Middle frontal gyrus (tissue), 1 donor: ENCODE measurements at regions not wholly inside any gene's neighbourhood (a gene's known extent, or its start where the extent isn't known, plus 50 kb on each side); places are given as distances from the start of the nearest gene placed in this dataset.

ENCODE experiments used
- DNase-seq: peaks from one replicate; pipeline ENCODE4 v3.0.0-alpha.2; 2015; ENCODE audit warnings: low spot score; ENCODE audit errors: extremely low spot score

GRCh38 chr12:61857968-61858367 lies 402.2 kb upstream of the USP15 start:
- DNase-seq: no peak

- no peak for DNase-seq
These were observed 399.8 kb upstream of the USP15 start for GRCh38 chr12:61860451-61860850.

- no peak for DNase-seq
These were observed 397.2 kb upstream of the USP15 start for GRCh38 chr12:61862986-61863385.

- DNase-seq: no peak
These were observed 396.4 kb upstream of the USP15 start for GRCh38 chr12:61863811-61864210.

GRCh38 chr12:61869796-61870195 lies 390.4 kb upstream of the USP15 start:
- DNase-seq: no peak

- no peak for DNase-seq
These were observed 389.3 kb upstream of the USP15 start for GRCh38 chr12:61870658-61871484.

- DNase-seq: no peak
These were observed 388.8 kb upstream of the USP15 start for GRCh38 chr12:61871485-61871810.

- DNase-seq: no peak
These were observed 381.0 kb upstream of the USP15 start for GRCh38 chr12:61879229-61879628.

- no peak for DNase-seq
These were observed 380.0 kb upstream of the USP15 start for GRCh38 chr12:61880186-61880585.

GRCh38 chr12:61891632-61892031 lies 368.6 kb upstream of the USP15 start:
- no peak for DNase-seq

GRCh38 chr12:61894168-61894567 lies 366.0 kb upstream of the USP15 start:
- DNase-seq: no peak

- no peak for DNase-seq
These were observed 363.8 kb upstream of the USP15 start for GRCh38 chr12:61896436-61896835.

GRCh38 chr12:61902403-61902802 lies 357.8 kb upstream of the USP15 start:
- no peak for DNase-seq

GRCh38 chr12:61911113-61911512 lies 349.1 kb upstream of the USP15 start:
- no peak for DNase-seq

- DNase-seq: no peak
These were observed 344.8 kb upstream of the USP15 start for GRCh38 chr12:61915420-61915819.

GRCh38 chr12:61916831-61917230 lies 343.4 kb upstream of the USP15 start:
- no peak for DNase-seq

- DNase-seq: no peak
These were observed 340.5 kb upstream of the USP15 start for GRCh38 chr12:61919686-61920085.

GRCh38 chr12:61920230-61920629 lies 340.0 kb upstream of the USP15 start:
- DNase-seq: no peak

- no peak for DNase-seq
These were observed 337.1 kb upstream of the USP15 start for GRCh38 chr12:61923152-61923551.

GRCh38 chr12:61934564-61934963 lies 325.6 kb upstream of the USP15 start:
- DNase-seq: no peak

GRCh38 chr12:61939977-61940376 lies 320.2 kb upstream of the USP15 start:
- DNase-seq: no peak

- DNase-seq: no peak
These were observed 303.7 kb upstream of the USP15 start for GRCh38 chr12:61956545-61956944.

- DNase-seq: no peak
These were observed 285.7 kb upstream of the USP15 start for GRCh38 chr12:61974461-61974860.

- no peak for DNase-seq
These were observed 274.4 kb upstream of the USP15 start for GRCh38 chr12:61985830-61986229.
